Esophagus squamous epithelium (tissue), 5 donors: ENCODE measurements at regions not wholly inside any gene's neighbourhood (a gene's known extent, or its start where the extent isn't known, plus 50 kb on each side); places are given as distances from the start of the nearest gene placed in this dataset.
"Not testable (repeated sequence)": the region's sequence is repeated elsewhere in the genome, so short reads cannot be mapped to it uniquely, and the experiment has no call there.

Experiments
- DNase-seq: peaks from one replicate; lab custom pipeline; 2025; lab: John Stamatoyannopoulos, UW
- H3K27ac ChIP-seq, 4 donors: fragments of 200-600 bp; sonication (generic); one replicate each; pipeline ENCODE4 v1.5.1; 2016 to 2019; ENCODE audit warnings: mild to moderate bottlenecking in 1 of 4
- H3K27me3 ChIP-seq, 4 donors: fragments of 200-600 bp; sonication (generic); 1 replicate in 3 of 4; 2 replicates in 1 of 4; pipeline versions ENCODE4 v1.5.1 to v1.6.0; 2017 to 2021; ENCODE audit warnings: antibody characterized with exemption in 1 of 4
- H3K36me3 ChIP-seq, 3 donors: fragments of 200-600 bp; sonication (generic); one replicate each; pipeline ENCODE4 v1.5.1; 2016 to 2019
- H3K4me1 ChIP-seq, 3 donors: fragments of 200-600 bp; sonication (generic); one replicate each; pipeline ENCODE4 v1.5.1; 2017 to 2019
- H3K4me3 ChIP-seq, 4 donors: fragments of 200-600 bp; sonication (generic); 1 replicate in 3 of 4; 2 replicates in 1 of 4; pipeline ENCODE4 v1.5.1; 2016 to 2019; ENCODE audit warnings: mild to moderate bottlenecking in 2 of 4, moderate library complexity in 1 of 4
- H3K9me3 ChIP-seq, 3 donors: fragments of 200-600 bp; sonication (generic); one replicate each; pipeline ENCODE4 v1.5.1; 2016 to 2019
- POLR2A ChIP-seq, 4 donors: fragments of 450-650 bp; IDR thresholded peaks; one replicate each; pipeline ENCODE4 v1.6.1; 2017; ENCODE audit warnings: antibody characterized with exemption in 4 of 4, mild to moderate bottlenecking in 4 of 4, moderate library complexity in 3 of 4
- WGBS, 2 donors: methylation state at CpG; one replicate each; pipeline ENCODE4 v1.1.5; 2018; 5-methylcytosine and 5-hydroxymethylcytosine counted together
- intact Hi-C: fragments of 100-400 bp; cut with DNase I; formaldehyde crosslinking; loops from one replicate; pipeline ENCODE4 v1.15.0; 2022
- TF ChIP-seq, protein P1 (sequence below), 6 experiments: fragments of 450-650 bp in 4 of 6; fragments of 200-600 bp in 2 of 6; sonication (generic) in 2 of 6; IDR thresholded peaks; one replicate each; pipeline ENCODE4 v1.5.1; 2016 to 2019; ENCODE audit warnings: antibody characterized with exemption in 6 of 6, mild to moderate bottlenecking in 4 of 6, moderate library complexity in 4 of 6
- donor health status: DM: yes; HTN: yes; CAD: no.

DNA sequence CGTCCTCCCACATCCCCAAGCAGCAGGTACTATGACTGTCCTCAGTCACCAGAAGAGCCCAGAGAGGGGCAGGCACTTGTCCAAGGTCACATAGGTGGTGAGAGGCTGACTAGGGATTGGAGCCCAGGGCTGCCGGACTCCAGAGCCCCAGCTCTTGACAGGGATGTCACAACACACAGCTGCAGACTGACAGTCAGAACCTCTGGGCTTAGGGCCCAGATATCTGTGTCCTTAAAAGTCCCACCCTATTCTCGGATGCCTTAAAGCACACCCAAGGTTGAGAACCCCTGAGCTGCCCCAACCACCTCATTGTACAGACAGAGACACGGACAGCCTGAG lies 622.9 kb downstream of the MATN1 start:
- H3K4me1 ChIP-seq: no peaks in the 10 kb centered on the region
- no peak for DNase-seq
- intact Hi-C loops: no loop called here
- no peaks in the 10 kb centered on the region for H3K36me3 ChIP-seq
- H3K4me3 ChIP-seq: no peak overlapping the region
- H3K27ac ChIP-seq: no peak overlapping the region
- TF ChIP-seq POLR2A (IDR thresholded peaks at IDR 0.05): no peak
- TF ChIP-seq, protein P1, sequence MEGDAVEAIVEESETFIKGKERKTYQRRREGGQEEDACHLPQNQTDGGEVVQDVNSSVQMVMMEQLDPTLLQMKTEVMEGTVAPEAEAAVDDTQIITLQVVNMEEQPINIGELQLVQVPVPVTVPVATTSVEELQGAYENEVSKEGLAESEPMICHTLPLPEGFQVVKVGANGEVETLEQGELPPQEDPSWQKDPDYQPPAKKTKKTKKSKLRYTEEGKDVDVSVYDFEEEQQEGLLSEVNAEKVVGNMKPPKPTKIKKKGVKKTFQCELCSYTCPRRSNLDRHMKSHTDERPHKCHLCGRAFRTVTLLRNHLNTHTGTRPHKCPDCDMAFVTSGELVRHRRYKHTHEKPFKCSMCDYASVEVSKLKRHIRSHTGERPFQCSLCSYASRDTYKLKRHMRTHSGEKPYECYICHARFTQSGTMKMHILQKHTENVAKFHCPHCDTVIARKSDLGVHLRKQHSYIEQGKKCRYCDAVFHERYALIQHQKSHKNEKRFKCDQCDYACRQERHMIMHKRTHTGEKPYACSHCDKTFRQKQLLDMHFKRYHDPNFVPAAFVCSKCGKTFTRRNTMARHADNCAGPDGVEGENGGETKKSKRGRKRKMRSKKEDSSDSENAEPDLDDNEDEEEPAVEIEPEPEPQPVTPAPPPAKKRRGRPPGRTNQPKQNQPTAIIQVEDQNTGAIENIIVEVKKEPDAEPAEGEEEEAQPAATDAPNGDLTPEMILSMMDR (IDR thresholded peaks at IDR 0.05): no peak
- peaks cover 0 to 69% (median 0%) of the 10 kb centered on the region in 4 donors for H3K27me3 ChIP-seq
- WGBS, 2 donors: 55% methylated on average over 3 of the region's 4 CpGs; no CpG with 5 or more reads in 1 of the 2 donors
- no peaks in the 10 kb centered on the region for H3K9me3 ChIP-seq

DNA sequence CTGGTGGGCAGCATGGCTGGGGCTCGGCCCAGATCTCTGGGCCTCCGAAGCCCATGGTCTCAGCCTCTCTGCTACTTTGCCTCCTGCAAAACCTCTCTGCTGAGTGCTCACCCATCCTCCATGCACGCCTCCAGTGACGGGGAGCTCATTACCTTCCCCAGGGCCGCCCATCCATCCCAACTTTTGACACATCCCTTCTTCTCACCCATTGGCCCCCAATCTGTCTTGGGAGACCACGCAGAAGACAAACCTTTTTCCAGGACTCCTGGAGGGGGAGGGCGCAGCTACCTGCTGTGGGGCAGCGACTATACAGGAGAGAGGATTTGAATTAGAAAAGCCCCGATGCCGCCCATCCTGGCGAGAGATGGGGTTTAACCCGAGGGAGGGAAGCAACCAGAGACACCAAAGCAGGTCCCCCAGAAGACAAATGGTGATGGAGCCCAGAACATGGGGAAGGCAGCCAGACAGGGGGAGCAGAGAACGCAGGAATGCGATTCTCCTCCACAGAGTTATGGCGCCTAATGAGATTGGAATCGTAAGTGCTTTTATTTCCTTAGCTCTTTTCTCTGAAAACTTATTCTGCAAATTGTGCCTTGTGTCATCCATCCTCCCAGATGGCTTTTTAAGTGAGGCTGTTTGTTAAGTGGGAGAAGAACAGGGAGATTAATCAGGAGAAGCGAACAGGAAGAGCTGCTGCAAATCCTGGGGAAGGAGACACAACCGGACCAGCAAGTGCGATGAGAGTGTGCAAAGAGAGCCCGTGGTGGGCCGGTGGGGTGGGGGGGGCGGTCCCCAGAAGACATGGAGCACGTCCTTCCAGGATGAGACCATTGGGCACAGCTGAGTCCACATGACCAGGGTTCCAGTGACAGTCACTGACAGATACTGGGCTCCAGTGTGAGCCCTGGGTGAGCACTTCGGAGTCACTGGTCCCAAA lies 623.5 kb downstream of the MATN1 start:
- Histone ChIP-seq H3K4me3 (no peak overlapping the region), H3K36me3 (no peaks in the 10 kb centered on the region), H3K27me3 (peaks cover 0 to 64% (median 0%) of the 10 kb centered on the region in 4 donors), H3K9me3 (no peaks in the 10 kb centered on the region), H3K27ac (no peak overlapping the region), H3K4me1 (no peaks in the 10 kb centered on the region)
- intact Hi-C loops: no loop called here
- DNase-seq: no peak
- 65 to 68% methylated on average over 18 to 19 of the region's 24 CpGs for WGBS, 2 donors
- TF ChIP-seq POLR2A (IDR thresholded peaks at IDR 0.05): no peak
- TF ChIP-seq, protein P1 (IDR thresholded peaks at IDR 0.05): no peak

DNA sequence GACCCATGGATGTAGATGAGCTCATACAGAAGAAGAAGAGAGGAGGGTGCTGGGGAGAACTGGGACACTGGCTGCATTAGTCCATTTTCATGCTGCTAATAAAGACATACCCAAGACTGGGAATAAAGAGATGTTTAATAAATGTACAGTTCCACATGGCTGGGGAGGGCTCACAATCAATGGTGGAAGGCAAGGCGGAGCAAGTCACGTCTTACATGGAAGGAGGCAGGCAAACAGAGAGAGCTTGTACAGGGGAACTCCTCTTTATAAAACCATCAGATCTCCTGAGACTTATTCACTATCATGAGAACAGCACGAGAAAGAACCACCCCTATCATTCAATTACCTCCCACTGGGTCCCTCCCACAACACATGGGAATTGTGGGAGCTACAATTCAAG lies 625.5 kb downstream of the MATN1 start:
- H3K4me3 ChIP-seq, DNase-seq, H3K4me1 ChIP-seq, H3K36me3 ChIP-seq, H3K27ac ChIP-seq, intact Hi-C loops: not testable (repeated sequence)
- Histone ChIP-seq H3K27me3 (peaks cover 0 to 45% (median 0%) of the 10 kb centered on the region in 4 donors), H3K9me3 (peaks cover 0 to 16% (median 9%) of the 10 kb centered on the region in 3 donors)
- WGBS, 2 donors: 68 to 82% methylated on average over 3 of the region's 3 CpGs

DNA sequence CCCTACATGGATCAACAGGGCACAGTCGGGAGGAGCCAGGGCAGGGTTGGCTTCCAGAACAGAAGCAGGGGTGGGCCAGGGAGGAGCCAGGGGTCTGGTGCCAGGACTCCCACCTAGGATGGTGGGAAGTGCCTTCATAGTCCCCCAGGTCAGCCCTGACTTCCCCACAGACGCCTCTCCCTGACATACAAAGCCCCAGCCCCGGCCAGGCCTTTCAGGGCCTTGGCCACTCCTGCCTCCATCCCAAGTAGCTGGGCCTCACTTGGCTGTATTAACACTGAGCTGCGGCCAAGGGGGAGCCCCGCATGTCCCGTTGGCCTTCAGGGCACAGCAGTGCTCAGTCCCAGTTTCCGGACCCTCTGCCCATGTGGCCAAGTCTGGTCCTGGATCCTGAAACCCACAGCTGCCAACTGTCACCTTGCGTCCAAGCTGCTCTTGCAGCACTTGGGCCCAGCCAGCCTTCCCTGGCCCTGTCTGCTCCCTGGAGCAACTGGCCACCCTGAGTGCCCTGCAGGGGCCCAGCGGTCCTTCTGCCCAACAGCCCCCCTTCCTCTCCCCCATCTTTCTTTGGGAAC lies 627.8 kb downstream of the MATN1 start:
- no peak overlapping the region for H3K27ac ChIP-seq
- no peak for TF ChIP-seq POLR2A (IDR thresholded peaks at IDR 0.05)
- TF ChIP-seq, protein P1 (IDR thresholded peaks at IDR 0.05): no peak
- H3K36me3 ChIP-seq: no peaks in the 10 kb centered on the region
- no peak overlapping the region for H3K4me3 ChIP-seq
- DNase-seq: no peak
- H3K27me3 ChIP-seq: peaks cover 0 to 33% (median 0%) of the 10 kb centered on the region in 4 donors
- 93% methylated on average over 6 of the region's 9 CpGs; no CpG with 5 or more reads in 1 of the 2 donors for WGBS, 2 donors
- intact Hi-C loops: no loop called here
- no peaks in the 10 kb centered on the region for H3K4me1 ChIP-seq
- H3K9me3 ChIP-seq: peaks cover 0 to 40% (median 25%) of the 10 kb centered on the region in 3 donors

DNA sequence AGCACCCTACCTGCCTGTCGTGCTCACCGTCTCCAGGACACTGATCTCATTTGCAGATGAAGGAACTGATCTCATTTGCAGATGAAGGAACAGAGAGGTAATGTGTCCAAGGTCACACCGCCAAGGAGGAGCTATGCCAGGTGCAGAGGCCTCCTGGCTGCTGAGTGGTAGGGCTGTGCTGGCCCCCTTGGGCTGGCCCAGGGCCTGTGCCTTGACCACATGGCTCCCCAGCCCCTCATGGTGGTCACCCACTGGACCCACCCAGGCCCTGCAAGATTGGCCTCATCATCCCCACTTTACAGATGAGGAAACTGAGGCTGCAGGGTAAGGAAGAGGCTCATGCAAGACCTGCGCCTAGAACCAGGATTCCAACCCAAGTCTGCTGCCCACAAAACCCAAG lies 628.3 kb downstream of the MATN1 start:
- Histone ChIP-seq H3K36me3 (no peaks in the 10 kb centered on the region), H3K4me1 (no peaks in the 10 kb centered on the region), H3K4me3 (no peak overlapping the region), H3K9me3 (peaks cover 0 to 43% (median 25%) of the 10 kb centered on the region in 3 donors), H3K27ac (no peak overlapping the region), H3K27me3 (peaks cover 0 to 33% (median 0%) of the 10 kb centered on the region in 4 donors)
- intact Hi-C loops: no loop called here
- WGBS, 2 donors: 84% methylated on average over 3 of the region's 4 CpGs; no CpG with 5 or more reads in 1 of the 2 donors
- no peak for TF ChIP-seq POLR2A (IDR thresholded peaks at IDR 0.05)
- TF ChIP-seq, protein P1 (IDR thresholded peaks at IDR 0.05): no peak
- DNase-seq: no peak
